ENCODE measurements at regions not wholly inside any gene's neighbourhood (a gene's known extent, or its start where the extent isn't known, plus 50 kb on each side); places are given as distances from the start of the nearest gene placed in this dataset.

DNA sequence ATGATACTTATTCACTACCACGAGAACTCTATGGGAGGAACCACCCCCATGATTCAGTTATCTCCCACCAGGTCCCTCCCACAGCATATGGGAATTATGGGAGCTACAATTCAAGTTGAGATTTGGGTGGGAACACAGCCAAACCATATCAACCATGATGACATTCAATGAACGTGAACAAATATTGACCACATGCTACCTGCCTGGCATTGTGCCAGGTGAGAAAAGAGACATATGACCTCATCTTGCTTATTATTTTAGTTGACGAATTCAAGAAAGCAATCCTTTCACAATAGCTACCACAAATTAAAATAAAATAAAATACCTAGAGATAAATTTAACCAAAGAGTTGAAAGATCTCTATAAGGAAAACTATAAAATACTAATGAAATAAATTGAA, 286.5 kb upstream of the CRIM1 start:
- DNase-seq (ENCODE audit: low spot score): no peak
- no peaks in the 10 kb centered on the region for H3K4me1 Mint-ChIP-seq (ENCODE audit: low read depth)
- peaks cover 11% of the 10 kb centered on the region for H3K27me3 Mint-ChIP-seq (ENCODE audit: low read depth)
- H3K27ac Mint-ChIP-seq (ENCODE audit: unreplicated experiment): no peak overlapping the region
- H3K36me3 Mint-ChIP-seq (ENCODE audit: low read depth): no peaks in the 10 kb centered on the region
- H3K4me3 Mint-ChIP-seq (ENCODE audit: unreplicated experiment): no peak overlapping the region
- H3K9me3 Mint-ChIP-seq (ENCODE audit: low read depth): peaks cover 9% of the 10 kb centered on the region
- TF ChIP-seq, protein P1, sequence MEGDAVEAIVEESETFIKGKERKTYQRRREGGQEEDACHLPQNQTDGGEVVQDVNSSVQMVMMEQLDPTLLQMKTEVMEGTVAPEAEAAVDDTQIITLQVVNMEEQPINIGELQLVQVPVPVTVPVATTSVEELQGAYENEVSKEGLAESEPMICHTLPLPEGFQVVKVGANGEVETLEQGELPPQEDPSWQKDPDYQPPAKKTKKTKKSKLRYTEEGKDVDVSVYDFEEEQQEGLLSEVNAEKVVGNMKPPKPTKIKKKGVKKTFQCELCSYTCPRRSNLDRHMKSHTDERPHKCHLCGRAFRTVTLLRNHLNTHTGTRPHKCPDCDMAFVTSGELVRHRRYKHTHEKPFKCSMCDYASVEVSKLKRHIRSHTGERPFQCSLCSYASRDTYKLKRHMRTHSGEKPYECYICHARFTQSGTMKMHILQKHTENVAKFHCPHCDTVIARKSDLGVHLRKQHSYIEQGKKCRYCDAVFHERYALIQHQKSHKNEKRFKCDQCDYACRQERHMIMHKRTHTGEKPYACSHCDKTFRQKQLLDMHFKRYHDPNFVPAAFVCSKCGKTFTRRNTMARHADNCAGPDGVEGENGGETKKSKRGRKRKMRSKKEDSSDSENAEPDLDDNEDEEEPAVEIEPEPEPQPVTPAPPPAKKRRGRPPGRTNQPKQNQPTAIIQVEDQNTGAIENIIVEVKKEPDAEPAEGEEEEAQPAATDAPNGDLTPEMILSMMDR (IDR thresholded peaks at IDR 0.05): no peak

DNA sequence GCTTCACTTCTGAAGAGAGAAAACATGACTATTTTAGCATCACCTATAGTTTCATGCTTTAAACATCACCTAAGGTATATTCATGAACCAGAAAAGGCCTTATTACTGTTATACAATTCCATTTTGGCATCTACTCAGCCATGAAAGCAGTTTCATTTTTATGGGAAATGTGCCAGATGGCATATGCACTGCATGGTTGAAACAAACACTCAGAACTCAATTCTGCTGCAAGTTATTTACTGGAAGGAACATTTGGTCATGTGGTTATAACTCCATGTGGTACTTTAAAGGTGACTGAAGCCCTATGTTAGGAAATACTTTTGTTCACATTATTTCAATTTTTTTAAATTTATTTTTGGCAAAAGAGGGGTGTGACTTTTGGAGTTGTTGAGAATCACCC, 287.5 kb upstream of the CRIM1 start:
- TF ChIP-seq, protein P1 (IDR thresholded peaks at IDR 0.05): no peak
- Mint-ChIP-seq H3K27me3 (ENCODE audit: low read depth) (peaks cover 13% of the 10 kb centered on the region), H3K4me3 (ENCODE audit: unreplicated experiment) (no peak overlapping the region), H3K4me1 (ENCODE audit: low read depth) (no peaks in the 10 kb centered on the region), H3K9me3 (ENCODE audit: low read depth) (peaks cover 9% of the 10 kb centered on the region), H3K27ac (ENCODE audit: unreplicated experiment) (no peak overlapping the region), H3K36me3 (ENCODE audit: low read depth) (no peaks in the 10 kb centered on the region)
- DNase-seq (ENCODE audit: low spot score): no peak

DNA sequence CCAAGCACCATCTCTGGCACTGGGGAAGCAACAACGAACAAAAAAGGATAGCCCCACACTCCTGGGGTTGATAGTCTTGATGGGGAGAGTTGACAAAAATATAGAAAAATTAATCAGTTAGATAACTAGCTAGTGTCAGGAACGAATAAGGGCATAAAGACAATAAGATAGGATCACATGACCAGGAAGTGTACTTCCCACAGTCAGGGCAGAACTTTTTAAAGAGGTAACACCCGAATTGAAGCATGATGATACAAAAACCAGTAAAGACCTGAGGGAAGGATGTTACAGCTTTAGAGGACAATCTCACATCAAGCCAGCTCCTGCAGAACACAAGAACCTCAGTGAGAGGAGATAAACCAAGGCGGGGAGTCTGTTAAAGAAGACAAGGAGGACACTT, 295.4 kb upstream of the CRIM1 start:
- H3K27ac Mint-ChIP-seq (ENCODE audit: unreplicated experiment): no peak overlapping the region
- TF ChIP-seq, protein P1 (IDR thresholded peaks at IDR 0.05): no peak
- H3K9me3 Mint-ChIP-seq (ENCODE audit: low read depth): peaks cover 3% of the 10 kb centered on the region
- H3K36me3 Mint-ChIP-seq (ENCODE audit: low read depth): no peaks in the 10 kb centered on the region
- H3K4me3 Mint-ChIP-seq (ENCODE audit: unreplicated experiment): no peak overlapping the region
- no peaks in the 10 kb centered on the region for H3K4me1 Mint-ChIP-seq (ENCODE audit: low read depth)
- H3K27me3 Mint-ChIP-seq (ENCODE audit: low read depth): peaks cover 18% of the 10 kb centered on the region
- no peak for DNase-seq (ENCODE audit: low spot score)

DNA sequence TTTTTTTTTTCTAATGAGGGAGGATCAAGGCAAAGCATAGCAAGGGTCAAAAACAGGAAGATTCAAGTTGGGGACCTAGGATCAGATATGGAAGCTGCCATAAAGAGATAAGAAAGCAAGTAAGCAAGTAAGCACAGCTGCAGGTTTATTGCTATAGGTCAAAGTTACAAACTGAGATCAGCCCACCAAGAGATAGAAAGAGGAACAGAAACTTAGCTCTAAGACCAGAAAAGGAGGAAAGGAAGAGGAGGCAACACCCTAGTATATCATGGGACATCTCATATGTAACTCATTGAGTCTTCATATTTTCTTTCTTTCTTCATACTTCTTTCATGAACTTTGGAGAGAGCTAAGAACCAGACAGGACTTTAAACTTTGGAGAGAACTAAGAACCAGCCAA, 295.9 kb upstream of the CRIM1 start:
- no peak overlapping the region for H3K27ac Mint-ChIP-seq (ENCODE audit: unreplicated experiment)
- no peak overlapping the region for H3K4me3 Mint-ChIP-seq (ENCODE audit: unreplicated experiment)
- peaks cover 21% of the 10 kb centered on the region for H3K27me3 Mint-ChIP-seq (ENCODE audit: low read depth)
- DNase-seq (ENCODE audit: low spot score): no peak
- H3K36me3 Mint-ChIP-seq (ENCODE audit: low read depth): no peaks in the 10 kb centered on the region
- TF ChIP-seq, protein P1 (IDR thresholded peaks at IDR 0.05): no peak
- H3K4me1 Mint-ChIP-seq (ENCODE audit: low read depth): no peaks in the 10 kb centered on the region
- no peaks in the 10 kb centered on the region for H3K9me3 Mint-ChIP-seq (ENCODE audit: low read depth)

DNA sequence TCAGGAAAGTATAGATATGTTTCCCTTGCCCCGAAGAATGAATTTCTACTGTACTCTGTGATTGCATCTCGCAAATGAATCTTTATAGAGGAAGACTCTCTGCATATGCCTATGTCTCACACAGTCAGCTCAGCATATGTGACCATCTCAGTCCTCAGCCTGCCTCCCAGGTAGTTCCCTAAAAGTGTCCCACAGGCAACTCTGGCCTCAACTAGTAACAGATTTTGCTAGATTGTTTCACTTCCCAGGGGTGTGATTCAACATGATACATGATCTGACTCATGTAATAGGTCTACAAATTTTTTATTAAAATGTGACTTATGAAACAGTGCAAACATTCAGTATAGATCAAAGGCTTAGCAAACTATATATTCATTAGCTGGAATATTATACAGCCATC, 296.6 kb upstream of the CRIM1 start:
- H3K36me3 Mint-ChIP-seq (ENCODE audit: low read depth): no peaks in the 10 kb centered on the region
- H3K9me3 Mint-ChIP-seq (ENCODE audit: low read depth): no peaks in the 10 kb centered on the region
- H3K4me1 Mint-ChIP-seq (ENCODE audit: low read depth): no peaks in the 10 kb centered on the region
- no peak for DNase-seq (ENCODE audit: low spot score)
- H3K27ac Mint-ChIP-seq (ENCODE audit: unreplicated experiment): no peak overlapping the region
- H3K4me3 Mint-ChIP-seq (ENCODE audit: unreplicated experiment): no peak overlapping the region
- peaks cover 21% of the 10 kb centered on the region for H3K27me3 Mint-ChIP-seq (ENCODE audit: low read depth)
- TF ChIP-seq, protein P1 (IDR thresholded peaks at IDR 0.05): no peak
